Esophagus mucosa (tissue), 1 donor: ENCODE measurements at regions not wholly inside any gene's neighbourhood (a gene's known extent, or its start where the extent isn't known, plus 50 kb on each side); places are given as distances from the start of the nearest gene placed in this dataset.
A peak's percentile ranks its signal among the peaks of the same experiment; 100 is the strongest.

Experiments
- ATAC-seq: fragments of 200-7000 bp; cut with Tn5 transposase; one replicate; pipeline ENCODE4 v1.9.1; 2020
- donor health status: DM: yes; HTN: yes; CAD: no.

- no peak for ATAC-seq
Observed at GRCh38 chr14:49221316-49221715, 364.9 kb downstream of the RPS29 start.

DNA sequence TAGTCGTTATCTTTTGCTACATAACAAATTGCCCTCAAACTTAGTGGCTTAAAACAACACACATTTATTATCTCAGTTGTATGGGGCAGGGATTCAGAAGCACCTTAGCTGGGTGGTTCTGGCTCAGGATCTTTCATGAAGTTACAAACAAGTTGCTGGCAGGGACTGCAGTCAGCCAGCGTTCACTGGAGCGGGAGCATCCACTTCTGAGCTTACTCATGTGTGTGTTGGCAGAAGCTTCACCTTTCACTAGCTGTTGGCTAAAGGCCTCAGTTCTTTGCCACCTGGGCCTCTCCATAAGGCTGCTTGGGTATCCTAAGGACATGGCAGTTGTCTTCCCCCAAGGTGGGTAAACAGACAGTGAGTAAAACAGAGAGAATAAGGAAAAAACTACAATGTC lies 365.7 kb downstream of the RPS29 start:
- no peak for ATAC-seq

GRCh38 chr14:49218436-49219092 lies 367.6 kb downstream of the RPS29 start:
- no peak for ATAC-seq

DNA sequence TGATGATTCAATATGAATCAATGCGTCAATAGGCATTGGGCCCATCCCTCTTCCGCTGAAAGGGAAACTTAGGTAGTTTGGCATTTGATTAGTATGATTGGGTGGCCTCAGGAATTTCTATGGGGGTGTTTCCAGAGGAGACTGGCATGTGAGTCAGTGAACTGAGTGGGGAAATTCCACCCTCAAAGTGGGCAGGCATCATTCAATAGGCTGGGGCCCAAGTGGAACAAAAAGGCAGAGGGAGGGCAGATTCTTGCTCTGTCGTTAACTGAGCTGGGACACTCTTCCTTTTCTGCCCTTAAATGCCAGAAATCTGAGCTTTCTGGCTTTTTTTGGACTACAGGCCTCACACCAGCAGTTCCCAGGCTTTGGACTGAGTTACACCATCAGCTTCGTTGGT lies 373.5 kb downstream of the RPS29 start:
- no peak for ATAC-seq

GRCh38 chr14:49209416-49209815 lies 376.8 kb downstream of the RPS29 start:
- no peak for ATAC-seq

GRCh38 chr14:49206828-49207227 lies 379.4 kb downstream of the RPS29 start:
- ATAC-seq, result no peak

GRCh38 chr14:49203676-49204075 lies 382.5 kb downstream of the RPS29 start:
- ATAC-seq, result no peak

- ATAC-seq, result no peak
Observed at GRCh38 chr14:49199159-49199558, 387.0 kb downstream of the RPS29 start.

- no peak for ATAC-seq
Observed at GRCh38 chr14:49196327-49196726, 389.9 kb downstream of the RPS29 start.

DNA sequence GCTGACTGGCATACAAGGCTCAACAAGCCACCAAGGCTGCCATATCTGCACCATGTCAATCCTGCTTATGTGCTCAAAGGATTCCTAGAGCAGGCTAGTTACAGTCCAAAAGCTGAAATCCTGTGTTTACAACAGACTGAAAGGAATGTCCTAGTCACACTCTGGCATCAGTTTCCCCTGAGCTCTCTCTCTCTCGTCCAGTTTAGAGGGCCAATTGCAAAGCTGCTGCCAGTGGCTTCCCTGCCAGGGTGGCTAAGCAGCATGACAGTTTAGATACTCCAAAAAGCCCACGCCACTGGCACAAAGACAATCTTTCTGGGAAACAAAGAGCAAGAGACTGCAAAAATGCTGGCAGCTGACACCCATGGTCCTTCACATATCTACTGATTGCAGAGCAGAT lies 392.1 kb downstream of the RPS29 start:
- ATAC-seq, result no peak

GRCh38 chr14:49193332-49194065 lies 392.7 kb downstream of the RPS29 start:
- no peak for ATAC-seq

DNA sequence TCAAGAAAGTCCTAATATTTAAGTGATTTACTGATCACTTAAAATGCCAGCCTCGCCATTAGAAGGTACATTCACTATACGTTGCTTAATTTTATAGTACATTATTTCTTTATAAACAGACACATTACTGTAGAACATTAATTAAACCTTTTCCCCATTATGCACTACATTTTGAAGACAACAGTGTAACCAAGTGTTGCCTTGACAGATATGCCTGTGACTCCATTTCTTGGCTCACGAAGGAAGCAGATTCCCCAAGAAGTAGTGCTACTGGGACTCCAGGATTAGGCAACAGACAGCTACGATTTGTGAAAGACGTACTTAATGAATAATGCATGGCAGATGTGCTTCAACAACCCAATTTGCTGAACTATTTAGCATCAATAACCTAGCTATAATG lies 394.8 kb downstream of the RPS29 start:
- ATAC-seq, result no peak

DNA sequence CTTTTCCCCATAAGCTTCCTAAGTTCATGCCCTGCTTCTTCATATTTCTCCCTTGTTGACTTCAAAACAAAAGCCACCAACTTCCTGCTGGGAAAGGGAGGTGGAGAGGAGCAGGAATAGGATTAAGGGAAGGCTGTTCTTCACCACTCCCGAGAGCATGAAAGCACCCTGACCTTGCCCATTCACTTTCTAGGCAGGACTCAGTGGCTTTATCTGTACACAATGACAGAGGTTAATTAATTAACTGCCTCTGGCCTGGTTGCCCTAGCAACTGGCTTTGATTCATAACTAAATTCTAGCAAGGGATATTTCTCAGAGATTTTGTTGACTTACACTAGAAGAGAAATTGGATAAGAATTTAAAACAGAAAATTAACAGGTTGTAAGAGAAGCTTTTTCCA lies 396.8 kb downstream of the RPS29 start:
- ATAC-seq, result no peak

GRCh38 chr14:49187799-49188198 lies 398.4 kb downstream of the RPS29 start:
- ATAC-seq, result no peak

- peak; percentile 75 for ATAC-seq
Observed at GRCh38 chr14:49173765-49174373, 412.3 kb downstream of the RPS29 start.

GRCh38 chr14:49164074-49164473 lies 422.1 kb downstream of the RPS29 start:
- no peak for ATAC-seq

- ATAC-seq, result no peak
Observed at GRCh38 chr14:49160983-49161382, 425.2 kb downstream of the RPS29 start.

DNA sequence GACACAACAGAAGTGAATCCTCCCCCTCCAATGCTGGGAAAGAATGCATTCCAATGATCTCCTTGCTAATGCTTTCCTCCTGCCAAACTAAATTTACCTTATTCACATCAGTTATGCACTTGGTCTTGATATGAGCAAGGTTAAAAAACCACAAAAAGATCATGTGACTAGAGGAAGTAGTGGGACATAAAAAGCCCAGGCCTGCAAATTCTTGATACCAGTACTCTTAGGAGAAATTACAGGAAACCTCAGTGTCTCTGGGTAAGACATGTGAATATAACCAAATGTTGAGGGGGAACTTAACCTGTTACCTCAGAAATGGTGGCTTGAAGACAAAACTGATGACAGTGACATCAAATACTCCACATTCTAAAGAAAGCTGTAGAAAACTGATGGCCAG lies 427.1 kb downstream of the RPS29 start:
- ATAC-seq, result no peak

- no peak for ATAC-seq
Observed at GRCh38 chr14:49139593-49139992, 446.6 kb downstream of the RPS29 start.

DNA sequence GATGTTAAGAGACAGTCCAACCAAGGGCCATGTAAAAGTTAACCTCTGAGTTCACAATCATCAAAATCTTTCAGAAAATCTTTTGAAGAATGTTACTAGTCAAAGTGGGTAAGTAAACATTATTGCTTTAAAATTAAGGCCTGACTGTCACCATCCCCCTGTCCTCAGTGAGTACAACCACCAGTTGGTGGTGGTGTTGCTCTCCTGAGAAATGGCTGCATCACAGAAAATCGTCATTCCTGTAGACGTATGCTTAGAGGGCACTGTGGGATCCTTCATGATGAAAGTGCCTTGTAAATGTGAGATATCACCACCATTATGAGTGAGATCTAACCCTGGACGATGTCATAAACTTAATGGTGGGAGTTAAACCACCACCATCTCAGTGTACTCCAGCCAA lies 451.2 kb downstream of the RPS29 start:
- ATAC-seq, result no peak

DNA sequence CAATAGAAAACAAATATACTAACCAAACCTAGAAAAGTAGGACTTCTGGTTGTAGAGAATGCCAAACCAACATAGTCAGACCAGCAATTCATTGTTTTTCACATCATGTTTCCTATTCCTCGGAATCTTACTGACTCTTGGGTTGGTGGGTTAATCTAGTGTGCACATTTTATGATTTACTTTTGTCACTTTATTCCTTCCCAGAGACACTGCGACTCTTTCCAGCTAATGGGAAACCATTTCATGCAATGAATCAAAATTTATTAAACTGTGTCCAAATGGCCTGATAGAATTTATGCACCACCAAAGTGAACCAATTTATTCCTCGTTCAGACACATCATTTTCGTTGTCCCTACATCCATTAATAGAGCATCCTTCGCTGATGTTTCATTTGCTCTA lies 464.9 kb downstream of the RPS29 start:
- no peak for ATAC-seq

- ATAC-seq, result no peak
Observed at GRCh38 chr14:49114161-49114893, 471.9 kb downstream of the RPS29 start.
